Liver (tissue), 8 donors: ENCODE measurements at regions not wholly inside any gene's neighbourhood (a gene's known extent, or its start where the extent isn't known, plus 50 kb on each side); places are given as distances from the start of the nearest gene placed in this dataset.

Experiments used
- DNase-seq: peaks from one replicate; pipeline ENCODE4 v3.0.0-alpha.2; 2017; ENCODE audit warnings: low spot score
- H3K27ac ChIP-seq, 2 donors: one replicate each; pipeline ENCODE4 v1.7.0; 2013; ENCODE audit warnings: inconsistent platforms in 2 of 2, low read length in 2 of 2, control low read depth in 1 of 2, low read depth in 1 of 2, mild to moderate bottlenecking in 1 of 2
- H3K27me3 ChIP-seq, 4 donors: one replicate each; pipeline versions ENCODE4 v1.6.1 to v1.7.0; 2013; ENCODE audit warnings: low read length in 3 of 4, inconsistent platforms in 1 of 4, mild to moderate bottlenecking in 1 of 4, moderate library complexity in 1 of 4; ENCODE audit not compliant: control insufficient read depth in 4 of 4, insufficient read depth in 4 of 4
- H3K36me3 ChIP-seq, 4 donors: one replicate each; pipeline versions ENCODE4 v1.6.1 to v1.7.0; 2013; ENCODE audit warnings: low read length in 3 of 4, mild to moderate bottlenecking in 3 of 4, low read depth in 1 of 4, moderate library complexity in 1 of 4; ENCODE audit not compliant: control insufficient read depth in 4 of 4, insufficient read depth in 3 of 4
- H3K4me1 ChIP-seq, 4 donors: one replicate each; pipeline versions ENCODE4 v1.6.1 to v1.7.0; 2013; ENCODE audit warnings: low read length in 3 of 4, mild to moderate bottlenecking in 3 of 4, moderate library complexity in 1 of 4; ENCODE audit not compliant: control insufficient read depth in 4 of 4, insufficient read depth in 4 of 4
- H3K4me3 ChIP-seq, 3 donors: one replicate each; pipeline versions ENCODE4 v1.6.1 to v1.7.0; 2013; ENCODE audit warnings: low read length in 3 of 3, control low read depth in 1 of 3, low read depth in 1 of 3, mild to moderate bottlenecking in 1 of 3
- H3K9ac ChIP-seq, 2 donors: one replicate each; pipeline ENCODE4 v1.7.0; 2013; ENCODE audit warnings: low read length in 2 of 2, mild to moderate bottlenecking in 2 of 2, moderate library complexity in 2 of 2, control low read depth in 1 of 2, low read depth in 1 of 2
- H3K9me3 ChIP-seq, 4 donors: one replicate each; pipeline versions ENCODE4 v1.6.1 to v1.7.0; 2013; ENCODE audit warnings: low read length in 3 of 4; ENCODE audit not compliant: control insufficient read depth in 4 of 4
- ATF3 ChIP-seq: IDR thresholded peaks from 2 replicates; pipeline ENCODE4 v1.6.1; 2016; ENCODE audit warnings: antibody characterized with exemption
- EGR1 ChIP-seq, 2 donors: IDR thresholded peaks; 2 replicates each; pipeline ENCODE4 v1.6.1; 2016 to 2018; ENCODE audit warnings: antibody characterized with exemption in 2 of 2, low read depth in 2 of 2
- FOXA1 ChIP-seq: IDR thresholded peaks from 2 replicates; pipeline ENCODE4 v1.6.1; 2016; ENCODE audit warnings: antibody characterized with exemption
- FOXA2 ChIP-seq: IDR thresholded peaks from 2 replicates; pipeline ENCODE4 v1.6.1; 2016; ENCODE audit warnings: antibody characterized with exemption
- HNF4G ChIP-seq: IDR thresholded peaks from 2 replicates; pipeline ENCODE4 v1.6.1; 2016; ENCODE audit warnings: antibody characterized with exemption
- JUND ChIP-seq, 2 donors: IDR thresholded peaks; 2 replicates each; pipeline ENCODE4 v1.6.1; 2016; ENCODE audit warnings: antibody characterized with exemption in 2 of 2
- MAX ChIP-seq: IDR thresholded peaks from 2 replicates; pipeline ENCODE4 v1.6.1; 2016; ENCODE audit warnings: antibody characterized with exemption
- NR2F2 ChIP-seq: IDR thresholded peaks from 2 replicates; pipeline ENCODE4 v1.6.1; 2016; ENCODE audit warnings: antibody characterized with exemption
- RAD21 ChIP-seq, 2 donors: IDR thresholded peaks; 2 replicates each; pipeline ENCODE4 v1.6.1; 2016; ENCODE audit warnings: antibody characterized with exemption in 2 of 2, mild to moderate bottlenecking in 2 of 2
- SP1 ChIP-seq: IDR thresholded peaks from 2 replicates; pipeline ENCODE4 v1.6.1; 2018; ENCODE audit warnings: antibody characterized with exemption, mild to moderate bottlenecking
- TAF1 ChIP-seq: conservative IDR thresholded peaks from 2 replicates; pipeline ENCODE4 v1.6.1; 2016; ENCODE audit warnings: antibody characterized with exemption, mild to moderate bottlenecking
- YY1 ChIP-seq: IDR thresholded peaks from 2 replicates; pipeline ENCODE4 v1.6.1; 2016; ENCODE audit warnings: antibody characterized with exemption, mild to moderate bottlenecking
- WGBS: extraction: QIAGEN DNeasy Blood & Tissue Kit; methylation state at CpG from one replicate; pipeline ENCODE4 v1.1.7; 2013; 5-methylcytosine and 5-hydroxymethylcytosine counted together
- TF ChIP-seq, protein P1 (sequence below): fragments of 150-350 bp; IDR thresholded peaks from 2 replicates; pipeline ENCODE4 v1.5.1; 2017; ENCODE audit warnings: improper control_type of control experiment, low read depth, low read length; ENCODE audit not compliant: missing input control
- TF ChIP-seq, protein P2 (sequence below): IDR thresholded peaks from 2 replicates; pipeline ENCODE4 v1.6.1; 2016; ENCODE audit warnings: antibody characterized with exemption, mild to moderate bottlenecking
- donor health status: healthy.
- donor health status: healthy.
- donor health status: healthy.
- donor health status: healthy.
- donor health status: healthy.

GRCh38 chr2:180128861-180129260 lies 121.8 kb upstream of the CWC22 start:
- Histone ChIP-seq H3K27ac (no peak overlapping the region), H3K4me1 (no peaks in the 10 kb centered on the region), H3K9me3 (no peaks in the 10 kb centered on the region), H3K9ac (no peak overlapping the region), H3K27me3 (no peaks in the 10 kb centered on the region), H3K36me3 (no peaks in the 10 kb centered on the region), H3K4me3 (no peak overlapping the region)
- whole genome bisulfite sequencing = 86% methylated on average over 2 of the region's 2 CpGs
- TF ChIP-seq NR2F2 = no peak
- no peak for TF ChIP-seq YY1
- TF ChIP-seq MAX = no peak
- no peak for TF ChIP-seq FOXA1
- TF ChIP-seq, protein P1, sequence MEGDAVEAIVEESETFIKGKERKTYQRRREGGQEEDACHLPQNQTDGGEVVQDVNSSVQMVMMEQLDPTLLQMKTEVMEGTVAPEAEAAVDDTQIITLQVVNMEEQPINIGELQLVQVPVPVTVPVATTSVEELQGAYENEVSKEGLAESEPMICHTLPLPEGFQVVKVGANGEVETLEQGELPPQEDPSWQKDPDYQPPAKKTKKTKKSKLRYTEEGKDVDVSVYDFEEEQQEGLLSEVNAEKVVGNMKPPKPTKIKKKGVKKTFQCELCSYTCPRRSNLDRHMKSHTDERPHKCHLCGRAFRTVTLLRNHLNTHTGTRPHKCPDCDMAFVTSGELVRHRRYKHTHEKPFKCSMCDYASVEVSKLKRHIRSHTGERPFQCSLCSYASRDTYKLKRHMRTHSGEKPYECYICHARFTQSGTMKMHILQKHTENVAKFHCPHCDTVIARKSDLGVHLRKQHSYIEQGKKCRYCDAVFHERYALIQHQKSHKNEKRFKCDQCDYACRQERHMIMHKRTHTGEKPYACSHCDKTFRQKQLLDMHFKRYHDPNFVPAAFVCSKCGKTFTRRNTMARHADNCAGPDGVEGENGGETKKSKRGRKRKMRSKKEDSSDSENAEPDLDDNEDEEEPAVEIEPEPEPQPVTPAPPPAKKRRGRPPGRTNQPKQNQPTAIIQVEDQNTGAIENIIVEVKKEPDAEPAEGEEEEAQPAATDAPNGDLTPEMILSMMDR = no peak
- TF ChIP-seq FOXA2 = no peak
- no peak for DNase-seq

- Histone ChIP-seq H3K9ac (no peak overlapping the region), H3K4me3 (no peak overlapping the region), H3K36me3 (no peaks in the 10 kb centered on the region), H3K27me3 (no peaks in the 10 kb centered on the region), H3K4me1 (no peaks in the 10 kb centered on the region), H3K27ac (no peak overlapping the region), H3K9me3 (no peaks in the 10 kb centered on the region)
- WGBS = 24% methylated on average over 13 of the region's 13 CpGs
- TF ChIP-seq MAX = no peak
- TF ChIP-seq FOXA2 = no peak
- TF ChIP-seq, protein P1 = peak; percentile 61
- TF ChIP-seq JUND (IDR thresholded peaks at IDR 0.05) = no peak
- no peak for TF ChIP-seq NR2F2
- TF ChIP-seq FOXA1 = no peak
- TF ChIP-seq HNF4G = no peak
- no peak for TF ChIP-seq ATF3
- no peak for TF ChIP-seq SP1
- TF ChIP-seq EGR1 (IDR thresholded peaks at IDR 0.05; ENCODE audit: low read depth in 2 of 2) = no peak
- TF ChIP-seq, protein P2, sequence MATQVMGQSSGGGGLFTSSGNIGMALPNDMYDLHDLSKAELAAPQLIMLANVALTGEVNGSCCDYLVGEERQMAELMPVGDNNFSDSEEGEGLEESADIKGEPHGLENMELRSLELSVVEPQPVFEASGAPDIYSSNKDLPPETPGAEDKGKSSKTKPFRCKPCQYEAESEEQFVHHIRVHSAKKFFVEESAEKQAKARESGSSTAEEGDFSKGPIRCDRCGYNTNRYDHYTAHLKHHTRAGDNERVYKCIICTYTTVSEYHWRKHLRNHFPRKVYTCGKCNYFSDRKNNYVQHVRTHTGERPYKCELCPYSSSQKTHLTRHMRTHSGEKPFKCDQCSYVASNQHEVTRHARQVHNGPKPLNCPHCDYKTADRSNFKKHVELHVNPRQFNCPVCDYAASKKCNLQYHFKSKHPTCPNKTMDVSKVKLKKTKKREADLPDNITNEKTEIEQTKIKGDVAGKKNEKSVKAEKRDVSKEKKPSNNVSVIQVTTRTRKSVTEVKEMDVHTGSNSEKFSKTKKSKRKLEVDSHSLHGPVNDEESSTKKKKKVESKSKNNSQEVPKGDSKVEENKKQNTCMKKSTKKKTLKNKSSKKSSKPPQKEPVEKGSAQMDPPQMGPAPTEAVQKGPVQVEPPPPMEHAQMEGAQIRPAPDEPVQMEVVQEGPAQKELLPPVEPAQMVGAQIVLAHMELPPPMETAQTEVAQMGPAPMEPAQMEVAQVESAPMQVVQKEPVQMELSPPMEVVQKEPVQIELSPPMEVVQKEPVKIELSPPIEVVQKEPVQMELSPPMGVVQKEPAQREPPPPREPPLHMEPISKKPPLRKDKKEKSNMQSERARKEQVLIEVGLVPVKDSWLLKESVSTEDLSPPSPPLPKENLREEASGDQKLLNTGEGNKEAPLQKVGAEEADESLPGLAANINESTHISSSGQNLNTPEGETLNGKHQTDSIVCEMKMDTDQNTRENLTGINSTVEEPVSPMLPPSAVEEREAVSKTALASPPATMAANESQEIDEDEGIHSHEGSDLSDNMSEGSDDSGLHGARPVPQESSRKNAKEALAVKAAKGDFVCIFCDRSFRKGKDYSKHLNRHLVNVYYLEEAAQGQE = no peak
- TF ChIP-seq RAD21 (IDR thresholded peaks at IDR 0.05) = peak; percentile 84 to 86
- TF ChIP-seq TAF1 = no peak
- no peak for DNase-seq
Observed at GRCh38 chr2:180125245-180125962, 118.3 kb upstream of the CWC22 start.
